HG02623 (cell line): ENCODE measurements at regions not wholly inside any gene's neighbourhood (a gene's known extent, or its start where the extent isn't known, plus 50 kb on each side); places are given as distances from the start of the nearest gene placed in this dataset.
"Not testable (repeated sequence)": the region's sequence is repeated elsewhere in the genome, so short reads cannot be mapped to it uniquely, and the experiment has no call there.

Source experiments
- ATAC-seq: cut with Tn5 transposase; IDR thresholded peaks from one replicate; pipeline ENCODE4 v1.9.1; 2021; ENCODE audit warnings: moderate library complexity; ENCODE audit not compliant: unreplicated experiment

- ATAC-seq, result no peak
Observed at GRCh38 chr4:30538794-30539193, 181.4 kb upstream of the PCDH7 start.

DNA sequence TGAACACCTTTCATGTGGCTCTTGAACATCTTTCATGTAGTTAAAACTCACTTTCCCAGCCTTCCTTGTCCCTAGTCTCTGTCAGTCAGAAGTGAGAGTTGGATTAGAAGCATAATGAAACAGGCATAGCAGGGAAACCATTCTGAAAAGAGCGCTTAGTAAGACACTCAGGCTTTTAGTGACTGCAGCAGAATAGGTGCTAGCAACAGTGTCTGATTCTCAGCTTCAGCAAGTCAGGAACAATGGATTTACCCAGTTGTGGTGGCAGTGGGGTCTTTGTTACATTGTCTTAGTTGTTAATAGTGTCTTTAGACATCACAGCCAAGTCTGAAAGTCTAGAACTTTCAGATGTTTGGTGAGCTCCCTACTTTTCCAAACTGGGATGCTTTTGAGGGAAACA is 177.1 kb upstream of the PCDH7 start:
- no peak for ATAC-seq

- no peak for ATAC-seq
Observed at GRCh38 chr4:30553151-30553550, 167.0 kb upstream of the PCDH7 start.

DNA sequence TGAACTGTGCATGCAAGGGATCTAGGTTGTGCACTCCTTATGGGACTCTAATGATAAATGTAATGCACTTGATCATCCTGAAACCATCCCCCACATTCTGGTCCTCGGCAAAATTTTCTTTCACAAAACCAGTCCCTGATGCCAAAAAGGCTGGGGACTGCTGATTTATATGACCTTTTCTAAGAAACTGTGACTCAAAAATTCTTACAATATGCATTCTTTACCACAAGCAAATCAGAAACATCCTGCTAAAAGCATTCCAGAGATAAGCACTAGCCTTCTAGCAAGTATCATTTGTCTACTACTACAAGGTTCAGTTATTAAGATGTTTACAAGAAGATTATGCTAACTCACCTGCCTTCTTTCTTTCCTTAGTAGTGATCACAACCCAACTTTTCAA is 166.5 kb upstream of the PCDH7 start:
- ATAC-seq, result no peak

GRCh38 chr4:30555775-30556174 is 164.4 kb upstream of the PCDH7 start:
- no peak for ATAC-seq

GRCh38 chr4:30559481-30559880 is 160.7 kb upstream of the PCDH7 start:
- ATAC-seq, result no peak

DNA sequence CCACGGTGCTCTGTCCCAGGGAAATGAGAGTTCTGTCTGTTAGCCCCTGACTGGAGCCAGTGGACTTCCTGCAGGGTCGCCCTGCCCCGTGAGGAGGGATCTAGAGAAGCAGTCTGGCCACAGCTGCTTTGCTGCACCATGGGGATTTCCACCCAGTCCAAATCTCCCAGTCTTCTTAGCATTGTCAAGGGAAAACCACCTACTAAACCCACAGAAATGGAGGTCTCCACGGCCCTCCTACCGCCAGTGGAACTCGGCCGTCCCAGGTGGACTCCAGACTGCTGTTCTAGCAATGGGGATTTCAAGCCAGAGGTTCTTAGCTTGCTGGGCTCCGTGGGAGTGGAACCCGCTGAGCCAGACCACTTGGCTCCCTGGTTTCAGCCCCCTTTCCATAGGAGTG is 133.3 kb upstream of the PCDH7 start:
- ATAC-seq, result no peak

DNA sequence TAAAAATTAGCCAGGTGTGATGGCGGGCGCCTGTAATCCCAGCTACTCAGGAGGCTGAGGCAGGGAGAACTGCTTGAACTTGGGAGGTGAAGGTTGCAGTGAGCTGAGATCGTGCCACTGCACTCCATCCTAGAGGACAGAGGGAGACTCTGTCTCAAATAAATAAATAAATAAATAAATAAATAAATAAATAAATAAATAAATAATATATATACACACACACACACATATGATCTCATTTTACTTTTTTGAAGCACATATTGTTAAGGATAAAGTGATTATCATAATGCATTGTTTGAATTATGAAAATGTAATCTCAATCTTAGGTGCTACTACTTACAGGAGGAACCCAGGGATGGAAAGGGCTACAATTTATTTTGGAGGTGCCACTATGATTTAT is 130.5 kb upstream of the PCDH7 start:
- ATAC-seq, result not testable (repeated sequence)

DNA sequence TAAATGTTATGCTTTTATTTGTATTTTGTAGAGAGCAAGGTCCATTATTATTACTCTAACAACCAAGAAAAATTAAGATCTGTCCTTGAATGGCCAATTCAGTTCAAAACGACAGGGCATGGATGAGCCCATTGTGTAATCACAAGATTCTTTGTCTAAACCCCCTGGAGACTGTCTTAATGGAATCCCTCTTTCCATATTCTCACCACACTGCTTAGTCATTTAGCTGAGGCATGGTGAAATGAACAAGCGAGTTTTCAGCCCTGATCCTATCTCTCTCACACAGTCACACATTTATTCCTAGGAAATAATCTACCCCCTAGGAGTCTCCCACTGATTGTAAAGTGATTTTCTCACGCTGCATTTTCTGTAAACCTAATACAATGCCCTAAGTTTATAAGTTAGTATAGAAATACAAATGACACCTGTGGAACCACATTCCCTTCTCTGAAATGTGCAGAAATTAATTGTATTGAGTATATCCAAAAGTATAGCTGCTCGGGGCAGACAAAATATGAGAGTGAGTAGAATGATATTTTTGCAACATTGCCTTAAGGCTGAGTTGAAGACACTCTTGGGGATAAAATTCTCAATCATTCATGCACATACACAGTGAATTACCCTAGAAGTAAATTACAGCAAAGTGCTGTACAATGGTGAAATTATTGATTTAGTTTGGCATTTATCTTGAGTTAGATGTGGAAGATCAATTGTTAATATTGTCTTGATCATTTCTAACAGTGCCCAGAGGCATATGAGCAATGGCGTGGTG is 119.7 kb upstream of the PCDH7 start:
- no peak for ATAC-seq

DNA sequence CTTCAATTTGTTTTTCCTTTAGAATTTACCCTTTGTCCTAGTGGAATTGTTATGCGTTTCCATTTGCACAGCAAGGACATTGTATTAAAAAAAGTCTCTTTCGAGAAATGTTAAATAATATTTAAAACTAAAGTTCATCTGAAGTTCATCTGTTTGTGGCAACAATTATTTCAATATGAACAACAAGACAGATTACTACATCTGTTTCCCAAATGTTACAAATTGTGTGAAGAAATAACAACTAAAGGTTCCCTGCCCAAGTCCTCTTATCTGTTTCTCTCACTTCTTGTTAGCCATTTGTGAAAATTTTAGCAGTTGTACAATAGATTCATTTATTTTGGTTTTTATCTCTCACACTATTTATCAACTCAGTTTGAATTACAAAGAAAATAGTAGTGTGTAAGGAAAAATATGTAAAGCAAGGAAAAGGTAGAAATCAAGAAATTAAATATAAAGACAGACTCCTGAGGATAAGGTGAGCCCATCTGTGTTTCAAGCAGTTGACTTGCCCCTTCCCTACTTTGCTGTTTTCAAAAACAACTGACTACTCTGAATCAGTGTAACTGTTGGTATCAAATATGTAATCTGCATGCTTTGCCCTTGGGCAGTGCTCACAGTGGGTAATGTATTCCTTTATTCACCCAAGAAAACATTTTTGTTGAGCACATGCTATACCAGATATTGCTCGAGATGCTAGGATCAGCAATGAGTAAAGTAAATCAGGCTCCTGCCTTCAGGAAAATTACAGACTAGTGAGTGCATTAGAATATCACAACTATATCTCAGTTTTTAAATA is 118.9 kb upstream of the PCDH7 start:
- ATAC-seq, result no peak

DNA sequence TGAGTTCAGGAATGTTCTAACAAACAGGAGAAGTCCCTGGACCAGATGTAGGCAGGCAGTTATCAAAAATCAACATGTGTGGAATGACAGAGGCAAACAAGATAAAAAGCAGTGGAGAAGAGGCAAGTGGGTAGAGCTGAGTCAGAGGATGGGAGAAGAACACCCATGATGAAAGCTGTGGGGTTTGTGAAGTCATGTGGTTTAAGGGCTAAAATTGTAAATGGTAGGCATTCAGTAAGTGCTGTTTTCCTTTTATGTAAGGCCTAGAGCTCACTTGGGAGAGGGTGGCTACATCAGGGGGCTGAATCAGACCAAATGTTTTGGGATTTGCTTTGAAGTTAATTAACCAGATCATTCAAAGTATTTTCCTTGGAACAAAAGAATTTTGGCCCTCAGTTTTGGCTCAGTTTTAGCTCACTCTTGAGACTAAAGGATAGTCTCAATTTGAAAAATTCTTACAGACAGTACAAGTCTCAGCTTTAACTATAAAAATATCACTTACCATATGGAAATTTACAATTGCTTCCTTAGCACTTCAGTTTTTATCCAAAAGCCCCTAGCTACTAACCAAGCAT is 114.5 kb upstream of the PCDH7 start:
- ATAC-seq, result no peak

- no peak for ATAC-seq
Observed at GRCh38 chr4:30610361-30610760, 109.8 kb upstream of the PCDH7 start.

- no peak for ATAC-seq
Observed at GRCh38 chr4:30614771-30615170, 105.4 kb upstream of the PCDH7 start.

GRCh38 chr4:30616942-30617646 is 103.1 kb upstream of the PCDH7 start:
- no peak for ATAC-seq

DNA sequence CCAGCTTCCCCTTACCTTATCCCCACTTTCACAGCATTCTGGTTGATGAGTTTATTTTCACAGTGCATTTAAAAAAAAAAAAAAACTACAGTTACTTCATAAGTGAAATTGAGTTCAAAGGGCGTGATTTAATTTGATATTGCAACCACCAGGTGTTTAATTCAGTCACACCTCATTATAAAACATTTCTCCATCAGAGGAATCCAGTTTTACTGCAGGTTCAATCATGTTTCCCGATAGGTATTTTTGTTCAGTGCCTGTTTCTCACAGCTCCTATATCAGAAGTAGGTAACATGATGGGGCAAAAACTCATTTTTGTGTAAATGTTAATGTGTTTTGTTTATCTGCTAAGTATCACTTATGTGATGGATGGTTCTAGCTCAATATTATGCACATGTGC is 102.3 kb upstream of the PCDH7 start:
- ATAC-seq, result no peak

- no peak for ATAC-seq
Observed at GRCh38 chr4:30619679-30620078, 100.5 kb upstream of the PCDH7 start.

DNA sequence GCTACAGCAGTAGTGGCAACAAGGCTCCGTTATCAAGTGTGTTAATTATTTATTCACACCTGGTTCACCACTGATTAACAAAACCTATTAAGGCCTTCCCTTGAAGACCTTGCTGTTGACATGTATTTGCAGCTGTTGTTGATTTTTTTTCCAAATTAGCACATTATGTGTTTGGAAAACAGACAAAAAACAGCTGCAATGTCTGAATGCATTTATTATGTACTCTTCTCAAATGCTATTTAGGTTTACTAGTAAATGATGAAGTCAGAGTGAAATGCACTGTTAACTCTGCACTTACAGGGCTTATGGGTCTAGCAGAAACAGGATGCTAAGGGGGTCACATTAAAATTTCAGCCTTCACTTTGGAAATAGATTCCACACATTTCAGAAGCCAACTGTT is 99.5 kb upstream of the PCDH7 start:
- no peak for ATAC-seq

- ATAC-seq, result no peak
Observed at GRCh38 chr4:30630431-30630830, 89.7 kb upstream of the PCDH7 start.

DNA sequence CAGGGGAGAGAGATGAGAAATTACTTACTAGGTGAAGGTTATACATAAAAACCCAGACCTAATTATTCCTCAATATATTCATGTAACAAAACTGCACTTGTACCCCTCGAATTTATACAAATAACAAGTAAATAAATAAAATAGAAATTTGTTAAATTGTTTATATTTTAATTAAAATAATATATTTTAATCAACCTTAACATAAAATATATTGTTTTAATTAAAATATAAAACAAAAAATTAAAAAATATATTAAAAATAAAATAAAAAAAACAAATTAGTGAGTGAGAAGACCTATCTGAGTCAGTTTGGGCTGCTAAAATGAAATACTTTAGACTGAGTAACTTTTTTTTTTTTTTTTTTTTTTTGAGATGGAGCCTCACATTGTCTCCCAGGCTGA is 87.4 kb upstream of the PCDH7 start:
- ATAC-seq, result no peak

DNA sequence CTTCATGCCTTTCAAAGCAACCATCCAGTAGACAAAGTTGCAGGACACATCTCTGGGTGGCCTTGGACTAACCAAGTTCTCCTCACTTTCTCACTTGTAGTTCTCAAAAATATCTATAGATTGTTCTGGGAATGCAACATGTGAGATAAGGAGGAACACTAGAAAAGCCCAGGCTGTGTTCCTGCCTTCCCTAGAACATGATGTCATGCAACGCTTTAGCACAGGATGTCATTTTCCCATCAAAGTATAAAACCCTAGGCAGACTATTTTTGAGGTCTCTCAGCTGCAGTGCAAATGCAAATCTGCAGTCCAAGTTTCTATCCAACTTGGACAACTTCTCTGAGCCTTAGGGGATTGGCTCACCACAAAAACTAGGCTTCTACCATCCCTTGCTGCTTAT is 78.8 kb upstream of the PCDH7 start:
- no peak for ATAC-seq

GRCh38 chr4:30642567-30642966 is 77.6 kb upstream of the PCDH7 start:
- no peak for ATAC-seq

GRCh38 chr4:30653291-30653690 is 66.9 kb upstream of the PCDH7 start:
- no peak for ATAC-seq
